SU-DHL-6 (cell line): ENCODE measurements at regions not wholly inside any gene's neighbourhood (a gene's known extent, or its start where the extent isn't known, plus 50 kb on each side); places are given as distances from the start of the nearest gene placed in this dataset.

Experiments
- EZH2phosphoT487 ChIP-seq: fragments of 200-600 bp; sonication (generic), shearing (Covaris generic); conservative IDR thresholded peaks from 2 replicates; pipeline ENCODE4 v1.6.1; 2018; ENCODE audit warnings: mild to moderate bottlenecking, antibody characterized with exemption, low read length, moderate library complexity, mixed read lengths
- TF ChIP-seq, protein P1 (sequence below): fragments of 200-600 bp; sonication (generic); IDR thresholded peaks from one replicate; pipeline ENCODE4 v1.5.1; 2017; ENCODE audit warnings: antibody characterized with exemption, mild to moderate bottlenecking, low read length, moderate library complexity; ENCODE audit not compliant: insufficient read depth, poor library complexity, severe bottlenecking

DNA sequence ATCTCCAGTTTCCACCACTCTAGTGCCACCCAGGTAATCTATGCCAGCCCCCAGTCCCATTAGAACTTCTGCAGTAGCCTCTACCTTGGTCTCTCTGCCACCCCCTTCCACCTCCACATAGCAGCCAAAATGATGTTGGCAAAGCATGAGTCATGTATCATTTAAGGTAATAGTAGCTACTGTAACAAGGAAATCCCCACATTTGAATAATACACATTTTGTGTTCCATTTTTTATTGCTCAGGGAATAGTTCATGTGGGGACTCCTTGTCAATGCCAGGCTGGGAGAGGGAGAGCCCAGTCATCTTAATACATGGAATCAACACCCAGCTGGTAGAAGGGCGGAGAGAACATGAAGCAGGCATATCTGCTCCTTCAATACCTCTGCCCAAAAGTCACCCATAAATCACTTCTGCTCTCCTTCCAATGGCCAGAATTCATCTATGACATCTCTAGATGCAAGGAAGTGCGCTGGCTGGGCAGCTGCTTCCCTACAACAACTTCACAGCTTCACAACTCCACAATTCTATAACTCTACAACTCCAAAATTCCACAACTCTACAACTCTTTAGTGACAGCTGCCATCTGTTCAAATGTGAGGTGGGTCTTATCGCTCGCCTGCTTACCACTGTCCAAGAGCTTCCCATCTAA is 70.6 kb upstream of the GLS start:
- TF ChIP-seq, protein P1, sequence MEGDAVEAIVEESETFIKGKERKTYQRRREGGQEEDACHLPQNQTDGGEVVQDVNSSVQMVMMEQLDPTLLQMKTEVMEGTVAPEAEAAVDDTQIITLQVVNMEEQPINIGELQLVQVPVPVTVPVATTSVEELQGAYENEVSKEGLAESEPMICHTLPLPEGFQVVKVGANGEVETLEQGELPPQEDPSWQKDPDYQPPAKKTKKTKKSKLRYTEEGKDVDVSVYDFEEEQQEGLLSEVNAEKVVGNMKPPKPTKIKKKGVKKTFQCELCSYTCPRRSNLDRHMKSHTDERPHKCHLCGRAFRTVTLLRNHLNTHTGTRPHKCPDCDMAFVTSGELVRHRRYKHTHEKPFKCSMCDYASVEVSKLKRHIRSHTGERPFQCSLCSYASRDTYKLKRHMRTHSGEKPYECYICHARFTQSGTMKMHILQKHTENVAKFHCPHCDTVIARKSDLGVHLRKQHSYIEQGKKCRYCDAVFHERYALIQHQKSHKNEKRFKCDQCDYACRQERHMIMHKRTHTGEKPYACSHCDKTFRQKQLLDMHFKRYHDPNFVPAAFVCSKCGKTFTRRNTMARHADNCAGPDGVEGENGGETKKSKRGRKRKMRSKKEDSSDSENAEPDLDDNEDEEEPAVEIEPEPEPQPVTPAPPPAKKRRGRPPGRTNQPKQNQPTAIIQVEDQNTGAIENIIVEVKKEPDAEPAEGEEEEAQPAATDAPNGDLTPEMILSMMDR: no peak
- no peak for TF ChIP-seq EZH2phosphoT487
